H1 (cell line): ENCODE measurements at regions not wholly inside any gene's neighbourhood (a gene's known extent, or its start where the extent isn't known, plus 50 kb on each side); places are given as distances from the start of the nearest gene placed in this dataset.

Experiments
- CTCF ChIA-PET: fragments of 300-600 bp; sonication (Branson Sonifier 250); formaldehyde crosslinking; loops from one replicate; lab custom pipeline; 2021; ENCODE audit not compliant: partially characterized antibody; lab: Charles Lee
- POLR2A ChIA-PET: fragments of 300-600 bp; sonication (Branson Sonifier 250); formaldehyde crosslinking; loops from one replicate; lab custom pipeline; 2021; ENCODE audit warnings: inconsistent platforms; ENCODE audit not compliant: partially characterized antibody; lab: Charles Lee
- DNase-seq, 2 experiments: peaks; one replicate each; pipeline versions ENCODE4 v3.0.0 to v3.0.0-alpha.2; 2010 to 2022; ENCODE audit warnings: low spot score in 2 of 2, low read depth in 1 of 2, mixed read lengths in 1 of 2
- FAIRE-seq: peaks from 2 replicates; lab custom pipeline; 2011; peaks lifted over from hg19 to GRCh38; lab: Jason Lieb, UNC
- H2AFZ ChIP-seq: 2 replicates; pipeline ENCODE4 v1.8.1; 2012; ENCODE audit warnings: low read length, inconsistent platforms
- H2AK5ac ChIP-seq: 2 replicates; pipeline ENCODE4 v1.6.1; 2013; ENCODE audit warnings: low read depth, low read length
- H2BK120ac ChIP-seq: replicated peaks from 2 replicates; pipeline ENCODE3; 2013; ENCODE audit warnings: low read depth, low read length, inconsistent platforms
- H2BK12ac ChIP-seq: 2 replicates; pipeline ENCODE4 v1.6.1; 2013; ENCODE audit warnings: low read depth, low read length
- H2BK15ac ChIP-seq: 2 replicates; pipeline ENCODE4 v1.6.1; 2013; ENCODE audit warnings: low read length
- H2BK20ac ChIP-seq: 2 replicates; pipeline ENCODE4 v1.6.1; 2013; ENCODE audit warnings: low read length
- H2BK5ac ChIP-seq: 2 replicates; pipeline ENCODE4 v1.6.1; 2013; ENCODE audit warnings: low read depth, low read length
- H3K14ac ChIP-seq: 2 replicates; pipeline ENCODE4 v1.6.1; 2013; ENCODE audit warnings: inconsistent platforms; ENCODE audit not compliant: insufficient read length
- H3K18ac ChIP-seq: 2 replicates; pipeline ENCODE4 v1.6.1; 2013; ENCODE audit warnings: low read length; ENCODE audit errors: extremely low read depth
- H3K23ac ChIP-seq: 2 replicates; pipeline ENCODE4 v1.6.1; 2013; ENCODE audit warnings: inconsistent platforms; ENCODE audit not compliant: insufficient read length
- H3K23me2 ChIP-seq: 2 replicates; pipeline ENCODE4 v1.6.1; 2013; ENCODE audit warnings: low read depth, low read length
- H3K27ac ChIP-seq: 2 replicates; pipeline ENCODE4 v1.6.1; 2011; ENCODE audit warnings: low read depth, low read length, inconsistent platforms
- H3K27me3 ChIP-seq, 4 experiments: replicated peaks in 1 of 4; 1 replicate in 1 of 4; 2 replicates in 3 of 4; pipeline versions ENCODE4 v1.6.1 to v1.8.1; 2011 to 2013; ENCODE audit warnings: low read length in 3 of 4, mild to moderate bottlenecking in 3 of 4, inconsistent platforms in 2 of 4, mixed read lengths in 2 of 4, moderate library complexity in 1 of 4; ENCODE audit not compliant: control insufficient read depth in 3 of 4, insufficient read depth in 3 of 4; ENCODE audit errors: extremely low read depth in 1 of 4
- H3K36me3 ChIP-seq, 4 experiments: 2 replicates each; pipeline versions ENCODE4 v1.6.1 to v1.8.1; 2011 to 2013; ENCODE audit warnings: mild to moderate bottlenecking in 4 of 4, low read length in 3 of 4, moderate library complexity in 2 of 4, control low read depth in 1 of 4, inconsistent platforms in 1 of 4; ENCODE audit not compliant: insufficient read depth in 4 of 4, control insufficient read depth in 2 of 4
- H3K4ac ChIP-seq: replicated peaks from 2 replicates; pipeline ENCODE3; 2013; ENCODE audit warnings: low read length, low read depth, mixed read lengths, inconsistent platforms; ENCODE audit not compliant: insufficient read length
- H3K4me1 ChIP-seq, 4 experiments: replicated peaks in 1 of 4; 1 replicate in 1 of 4; 2 replicates in 3 of 4; pipeline versions ENCODE4 v1.6.1 to v1.8.1; 2011 to 2013; ENCODE audit warnings: low read length in 3 of 4, inconsistent platforms in 2 of 4, mixed read lengths in 1 of 4; ENCODE audit not compliant: insufficient read depth in 4 of 4, control insufficient read depth in 3 of 4
- H3K4me2 ChIP-seq, 2 experiments: 2 replicates each; pipeline versions ENCODE4 v1.6.1 to v1.8.1; 2011 to 2013; ENCODE audit warnings: low read depth in 2 of 2, low read length in 2 of 2, control low read depth in 1 of 2, inconsistent platforms in 1 of 2, mild to moderate bottlenecking in 1 of 2; ENCODE audit not compliant: insufficient read depth in 1 of 2
- H3K4me3 ChIP-seq, 4 experiments: fragments of 200-600, 300-600 bp in 1 of 4; sonication (generic), shearing (Covaris generic), sonication (Bioruptor Twin) in 1 of 4; 2 replicates each; pipeline versions ENCODE4 v1.5.1 to v1.8.1; 2011 to 2016; ENCODE audit warnings: low read length in 4 of 4, low read depth in 3 of 4, control low read depth in 2 of 4, inconsistent platforms in 2 of 4, mild to moderate bottlenecking in 2 of 4, mixed read lengths in 1 of 4, moderate library complexity in 1 of 4; ENCODE audit not compliant: insufficient read depth in 2 of 4; ENCODE audit errors: extremely low read depth in 1 of 4
- H3K56ac ChIP-seq: replicated peaks from 2 replicates; pipeline ENCODE3; 2013; ENCODE audit warnings: low read depth, mild to moderate bottlenecking, mixed read lengths, low read length, inconsistent platforms; ENCODE audit not compliant: insufficient read length
- H3K79me1 ChIP-seq: 2 replicates; pipeline ENCODE4 v1.6.1; 2013; ENCODE audit warnings: low read depth, low read length, control low read depth
- H3K79me2 ChIP-seq, 2 experiments: 2 replicates each; pipeline versions ENCODE4 v1.6.1 to v1.8.1; 2012 to 2013; ENCODE audit warnings: low read length in 2 of 2, mild to moderate bottlenecking in 2 of 2, inconsistent platforms in 1 of 2; ENCODE audit not compliant: insufficient read depth in 2 of 2, control insufficient read depth in 1 of 2
- H3K9ac ChIP-seq, 4 experiments: replicated peaks in 1 of 4; 1 replicate in 1 of 4; 2 replicates in 3 of 4; pipeline versions ENCODE4 v1.6.1 to v1.8.1; 2011 to 2013; ENCODE audit warnings: low read depth in 3 of 4, low read length in 3 of 4, control low read depth in 2 of 4, mild to moderate bottlenecking in 2 of 4, moderate library complexity in 2 of 4, inconsistent platforms in 1 of 4; ENCODE audit errors: extremely low read depth in 1 of 4
- H3K9me3 ChIP-seq, 2 experiments: 2 replicates each; pipeline versions ENCODE4 v1.6.1 to v1.8.1; 2012 to 2013; ENCODE audit warnings: mild to moderate bottlenecking in 2 of 2, moderate library complexity in 2 of 2, control low read depth in 1 of 2, inconsistent platforms in 1 of 2, low read depth in 1 of 2, low read length in 1 of 2, mixed read lengths in 1 of 2; ENCODE audit not compliant: insufficient read depth in 2 of 2
- H4K20me1 ChIP-seq, 2 experiments: replicated peaks in 1 of 2; 2 replicates each; pipeline versions ENCODE3 to v1.8.1; 2011 to 2013; ENCODE audit warnings: inconsistent platforms in 2 of 2, low read length in 2 of 2, mild to moderate bottlenecking in 1 of 2; ENCODE audit not compliant: insufficient read depth in 2 of 2, control insufficient read depth in 1 of 2
- H4K5ac ChIP-seq: 2 replicates; pipeline ENCODE4 v1.6.1; 2013; ENCODE audit warnings: low read length, low read depth, mixed read lengths, inconsistent platforms; ENCODE audit not compliant: insufficient read length
- H4K8ac ChIP-seq: 2 replicates; pipeline ENCODE4 v1.8.0; 2013; ENCODE audit warnings: mild to moderate bottlenecking, moderate library complexity, low read length, inconsistent platforms; ENCODE audit not compliant: insufficient read depth; ENCODE audit errors: extremely low read depth
- H4K91ac ChIP-seq: replicated peaks from 2 replicates; pipeline ENCODE3; 2013; ENCODE audit warnings: low read length, mixed read lengths, inconsistent platforms; ENCODE audit not compliant: insufficient read length
- BCL11A ChIP-seq, 2 experiments: IDR thresholded peaks; one replicate each; pipeline ENCODE4 v1.6.1; 2011; ENCODE audit warnings: low read depth in 2 of 2, low read length in 2 of 2, mild to moderate bottlenecking in 2 of 2
- CHD1 ChIP-seq: IDR thresholded peaks from 2 replicates; pipeline ENCODE4 v1.6.1; 2012; ENCODE audit warnings: low read depth, low read length, improper control_type of control experiment
- EP300 ChIP-seq, 2 experiments: IDR thresholded peaks; 1 replicate in 1 of 2; 2 replicates in 1 of 2; pipeline ENCODE4 v1.6.1; 2011 to 2012; ENCODE audit warnings: low read depth in 2 of 2, low read length in 2 of 2, mild to moderate bottlenecking in 2 of 2, borderline replicate concordance in 1 of 2, inconsistent platforms in 1 of 2, moderate library complexity in 1 of 2
- EZH2 ChIP-seq: fragments of 200-600 bp; sonication (generic); IDR thresholded peaks from 2 replicates; pipeline ENCODE4 v1.7.1; 2012; ENCODE audit warnings: low read depth, mild to moderate bottlenecking, moderate library complexity, low read length, inconsistent platforms; ENCODE audit not compliant: severe bottlenecking
- FOSL1 ChIP-seq: IDR thresholded peaks from 2 replicates; pipeline ENCODE4 v1.6.1; 2011; ENCODE audit warnings: mild to moderate bottlenecking, low read depth, low read length, moderate library complexity; ENCODE audit not compliant: insufficient read depth
- GTF2F1 ChIP-seq: IDR thresholded peaks from 2 replicates; pipeline ENCODE4 v1.6.1; 2012; ENCODE audit warnings: low read depth, low read length, improper control_type of control experiment, borderline replicate concordance
- JUND ChIP-seq: IDR thresholded peaks from 2 replicates; pipeline ENCODE4 v1.6.1; 2011; ENCODE audit warnings: mild to moderate bottlenecking, improper control_type of control experiment, low read length
- KDM4A ChIP-seq: IDR thresholded peaks from one replicate; pipeline ENCODE4 v1.7.1; 2012; ENCODE audit warnings: low read depth, mild to moderate bottlenecking, moderate library complexity, low read length, inconsistent platforms; ENCODE audit not compliant: severe bottlenecking
- NRF1 ChIP-seq: IDR thresholded peaks from 2 replicates; pipeline ENCODE4 v1.6.1; 2011; ENCODE audit warnings: mild to moderate bottlenecking, low read depth, low read length, improper control_type of control experiment
- SIRT6 ChIP-seq: IDR thresholded peaks from one replicate; pipeline ENCODE4 v1.7.1; 2012; ENCODE audit warnings: low read length, inconsistent platforms
- SP4 ChIP-seq: IDR thresholded peaks from 2 replicates; pipeline ENCODE4 v1.6.1; 2012; ENCODE audit warnings: low read length, inconsistent platforms
- SUZ12 ChIP-seq: fragments of 200-600 bp; sonication (generic); IDR thresholded peaks from 2 replicates; pipeline ENCODE4 v1.6.1; 2012; ENCODE audit warnings: mild to moderate bottlenecking, inconsistent platforms, low read length, moderate library complexity, mixed read lengths
- TBP ChIP-seq: IDR thresholded peaks from 2 replicates; pipeline ENCODE4 v1.6.1; 2011; ENCODE audit warnings: low read depth, low read length, improper control_type of control experiment
- TCF12 ChIP-seq: IDR thresholded peaks from 2 replicates; pipeline ENCODE4 v1.6.1; 2011; ENCODE audit warnings: low read depth, mild to moderate bottlenecking, low read length
- USF2 ChIP-seq: IDR thresholded peaks from 2 replicates; pipeline ENCODE4 v1.6.1; 2011; ENCODE audit warnings: low read length, improper control_type of control experiment
- WGBS, 2 experiments: shearing (Covaris generic) in 1 of 2; methylation state at CpG; one replicate each; pipeline versions ENCODE4 v1.1.6 to v1.1.7; 2013 to 2015; ENCODE audit warnings: low lambda C conversion rate in 2 of 2, mixed read lengths in 2 of 2, inconsistent platforms in 1 of 2, low coverage in 1 of 2, missing lambda C conversion rate in 1 of 2; ENCODE audit not compliant: insufficient replicate concordance in 2 of 2, insufficient coverage in 1 of 2, insufficient read length in 1 of 2; ENCODE audit errors: extremely low coverage in 1 of 2, missing lambda C conversion rate in 1 of 2; 5-methylcytosine and 5-hydroxymethylcytosine counted together

DNA sequence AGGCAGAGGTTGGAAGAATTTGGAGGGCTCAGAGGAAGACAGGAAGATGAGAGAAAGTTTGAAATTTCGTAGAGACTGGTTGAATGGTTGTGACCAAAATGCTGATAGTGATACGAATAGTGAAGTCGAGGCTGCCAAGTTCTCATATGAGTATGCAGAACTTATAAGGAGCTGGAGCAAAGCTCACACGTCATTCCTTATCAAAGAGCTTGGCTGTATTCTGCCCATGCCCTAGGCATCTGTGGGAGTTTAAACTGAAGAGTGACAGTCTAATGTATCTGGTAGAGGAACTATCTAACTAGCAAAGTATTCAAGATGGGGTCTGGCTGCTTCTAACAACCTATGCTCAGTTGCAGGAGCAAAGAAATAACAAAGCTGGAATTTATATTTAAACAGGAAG lies 102.1 kb downstream of the PCDH18 start:
- H3K14ac ChIP-seq: no peak overlapping the region
- ChIA-PET CTCF (interaction anchor here (0.6 kb wide), 1 partner anchor 655 kb away, joined by 3 read pairs; no protein-coding TSS in a partner anchor), POLR2A (no interaction called here)
- no peaks in the 10 kb centered on the region for H3K4me1 ChIP-seq
- H3K4me2 ChIP-seq: no peak overlapping the region
- H2BK15ac ChIP-seq: no peak overlapping the region
- H3K9me3 ChIP-seq: peaks cover 3% of the 10 kb centered on the region in 2 experiments; a peak in 1 of 4 replicates
- no peaks in the 10 kb centered on the region for H3K36me3 ChIP-seq
- no peaks in the 10 kb centered on the region for H3K79me1 ChIP-seq
- H2BK5ac ChIP-seq: no peak overlapping the region
- H3K4ac ChIP-seq: no peak overlapping the region
- H2BK12ac ChIP-seq: no peak overlapping the region
- no peak overlapping the region for H4K5ac ChIP-seq
- H2BK20ac ChIP-seq: no peak overlapping the region
- DNase-seq: no peak
- H4K20me1 ChIP-seq: no peaks in the 10 kb centered on the region
- H3K23ac ChIP-seq: no peak overlapping the region
- H2AFZ ChIP-seq: no peak overlapping the region
- no peak overlapping the region for H3K18ac ChIP-seq
- no peak overlapping the region for H2AK5ac ChIP-seq
- H3K23me2 ChIP-seq: no peaks in the 10 kb centered on the region
- no peak overlapping the region for H4K91ac ChIP-seq
- H3K79me2 ChIP-seq: no peaks in the 10 kb centered on the region
- H2BK120ac ChIP-seq: no peak overlapping the region
- H3K9ac ChIP-seq: no peak overlapping the region
- no peak for FAIRE-seq
- H3K56ac ChIP-seq: no peak overlapping the region
- TF ChIP-seq CHD1 (no peak), BCL11A (IDR thresholded peaks at IDR 0.05; ENCODE audit: low read depth in 2 of 2, low read length in 2 of 2) (no peak), NRF1 (no peak), FOSL1 (no peak), JUND (no peak), GTF2F1 (no peak), EZH2 (no peak), SIRT6 (no peak), TCF12 (no peak), SUZ12 (no peak), KDM4A (no peak), TBP (no peak), USF2 (no peak), EP300 (IDR thresholded peaks at IDR 0.05; ENCODE audit: borderline replicate concordance in 1 of 2, low read depth in 2 of 2, low read length in 2 of 2) (no peak), SP4 (no peak)
- no peak overlapping the region for H3K27ac ChIP-seq
- H4K8ac ChIP-seq: no peak overlapping the region
- 90% methylated on average over 4 of the region's 4 CpGs; no CpG with 5 or more reads in 1 of the 2 experiments for WGBS, 2 experiments
- H3K4me3 ChIP-seq: no peak overlapping the region
- H3K27me3 ChIP-seq: no peaks in the 10 kb centered on the region
